ENCODE measurements at regions not wholly inside any gene's neighbourhood (a gene's known extent, or its start where the extent isn't known, plus 50 kb on each side); places are given as distances from the start of the nearest gene placed in this dataset.

- TF ChIP-seq ZFX (IDR thresholded peaks at IDR 0.05) (no peak), CTCF (conservative IDR thresholded peaks at IDR 0.05) (no peak)
- H3K27ac ChIP-seq: no peak overlapping the region
Measured at GRCh38 chr6:40066372-40066771, 132.1 kb upstream of the MOCS1 start.

- TF ChIP-seq ZFX (IDR thresholded peaks at IDR 0.05) (no peak), CTCF (conservative IDR thresholded peaks at IDR 0.05) (no peak)
- H3K27ac ChIP-seq: no peak overlapping the region
Measured at GRCh38 chr6:40056865-40057264, 122.6 kb upstream of the MOCS1 start.

- H3K27ac ChIP-seq: no peak overlapping the region
- TF ChIP-seq ZFX (IDR thresholded peaks at IDR 0.05) (no peak), CTCF (conservative IDR thresholded peaks at IDR 0.05) (no peak)
Measured at GRCh38 chr6:40054602-40055001, 120.3 kb upstream of the MOCS1 start.

- TF ChIP-seq ZFX (IDR thresholded peaks at IDR 0.05): no peak
- TF ChIP-seq CTCF (conservative IDR thresholded peaks at IDR 0.05): no peak
- H3K27ac ChIP-seq: no peak overlapping the region
Measured at GRCh38 chr6:40054186-40054585, 119.9 kb upstream of the MOCS1 start.

GRCh38 chr6:40049128-40049527 is 114.9 kb upstream of the MOCS1 start:
- H3K27ac ChIP-seq: no peak overlapping the region
- TF ChIP-seq CTCF (conservative IDR thresholded peaks at IDR 0.05) (no peak), ZFX (IDR thresholded peaks at IDR 0.05) (no peak)

- H3K27ac ChIP-seq: no peak overlapping the region
Measured at GRCh38 chr6:40044196-40044595, 109.9 kb upstream of the MOCS1 start.

GRCh38 chr6:40042232-40042631 is 108.0 kb upstream of the MOCS1 start:
- TF ChIP-seq ZFX (IDR thresholded peaks at IDR 0.05) (no peak), CTCF (conservative IDR thresholded peaks at IDR 0.05) (no peak)

More at GRCh38 chr6:40044196-40044595, 109.9 kb upstream of the MOCS1 start:
- TF ChIP-seq ZFX (IDR thresholded peaks at IDR 0.05) (no peak), CTCF (conservative IDR thresholded peaks at IDR 0.05) (no peak)

More at GRCh38 chr6:40042232-40042631, 108.0 kb upstream of the MOCS1 start:
- no peak overlapping the region for H3K27ac ChIP-seq
